Vagina (tissue), 2 donors: ENCODE measurements at regions not wholly inside any gene's neighbourhood (a gene's known extent, or its start where the extent isn't known, plus 50 kb on each side); places are given as distances from the start of the nearest gene placed in this dataset.
"Not testable (repeated sequence)": the region's sequence is repeated elsewhere in the genome, so short reads cannot be mapped to it uniquely, and the experiment has no call there.

Experiments used
- CTCF ChIP-seq, 3 experiments: fragments of 450-650 bp in 2 of 3; fragments of 200-600 bp in 1 of 3; sonication (generic) in 1 of 3; IDR thresholded peaks; one replicate each; pipeline ENCODE4 v1.5.1; 2017 to 2019; ENCODE audit warnings: antibody characterized with exemption in 3 of 3, mild to moderate bottlenecking in 2 of 3, moderate library complexity in 2 of 3
- POLR2A ChIP-seq, 2 donors: fragments of 450-650 bp; IDR thresholded peaks; one replicate each; pipeline ENCODE4 v1.6.1; 2017; ENCODE audit warnings: antibody characterized with exemption in 2 of 2, mild to moderate bottlenecking in 2 of 2, moderate library complexity in 2 of 2
- POLR2AphosphoS5 ChIP-seq, 2 donors: sonication (generic); formaldehyde crosslinking; IDR thresholded peaks; one replicate each; pipeline ENCODE4 v1.9.0; 2017; ENCODE audit warnings: antibody characterized with exemption in 2 of 2, mild to moderate bottlenecking in 2 of 2, low read depth in 1 of 2; ENCODE audit not compliant: insufficient read depth in 1 of 2

- TF ChIP-seq CTCF (IDR thresholded peaks at IDR 0.05); POLR2AphosphoS5 (IDR thresholded peaks at IDR 0.05; ENCODE audit: insufficient read depth in 1 of 2, low read depth in 1 of 2); POLR2A (IDR thresholded peaks at IDR 0.05): not testable (repeated sequence)
Measured at GRCh38 chr2:224215611-224216010, 176.5 kb upstream of the SERPINE2 start.
